Neural cell (in vitro differentiated cells): ENCODE measurements at regions not wholly inside any gene's neighbourhood (a gene's known extent, or its start where the extent isn't known, plus 50 kb on each side); places are given as distances from the start of the nearest gene placed in this dataset.

ENCODE experiments used
- H2AFZ ChIP-seq: fragments of 200-600, 300-800 bp; sonication (generic), shearing (Covaris generic); 2 replicates; pipeline ENCODE4 v1.6.0; 2014; ENCODE audit warnings: low read depth, mild to moderate bottlenecking, antibody characterized with exemption, low read length, moderate library complexity
- H3F3A ChIP-seq: fragments of 200-600 bp; shearing (Covaris generic); 2 replicates; pipeline ENCODE4 v1.6.1; 2016; ENCODE audit warnings: mild to moderate bottlenecking, moderate library complexity, mixed read lengths, antibody characterized with exemption, low read length; ENCODE audit not compliant: insufficient read depth, poor library complexity, severe bottlenecking
- H3K27ac ChIP-seq: fragments of 200-600, 300-800 bp; sonication (generic), shearing (Covaris generic); 2 replicates; pipeline ENCODE4 v1.5.1; 2014; ENCODE audit warnings: mild to moderate bottlenecking, low read length, moderate library complexity
- H3K27me3 ChIP-seq: fragments of 300-800, 200-600 bp; sonication (generic), shearing (Covaris generic); 2 replicates; pipeline ENCODE4 v1.6.0; 2014; ENCODE audit warnings: mild to moderate bottlenecking, low read depth, low read length, moderate library complexity; ENCODE audit not compliant: insufficient read depth
- H3K36me3 ChIP-seq: fragments of 300-800, 200-600 bp; sonication (generic), shearing (Covaris generic); 2 replicates; pipeline ENCODE4 v1.5.1; 2014; ENCODE audit warnings: mild to moderate bottlenecking, antibody characterized with exemption, low read length, moderate library complexity; ENCODE audit not compliant: insufficient read depth
- H3K4me2 ChIP-seq: fragments of 300-800, 200-600 bp; sonication (generic), shearing (Covaris generic); 2 replicates; pipeline ENCODE4 v1.6.0; 2014; ENCODE audit warnings: mild to moderate bottlenecking, low read length
- H3K4me3 ChIP-seq: fragments of 300-800, 200-600 bp; sonication (generic), shearing (Covaris generic); 2 replicates; pipeline ENCODE4 v1.5.1; 2014; ENCODE audit warnings: mild to moderate bottlenecking, low read length, moderate library complexity
- H3K79me2 ChIP-seq: fragments of 200-600 bp; shearing (Covaris generic); replicated peaks from 2 replicates; pipeline ENCODE4 v1.6.0; 2014; ENCODE audit warnings: mild to moderate bottlenecking, low read length, moderate library complexity; ENCODE audit not compliant: insufficient read depth
- H3K9ac ChIP-seq: fragments of 300-800, 200-600 bp; sonication (generic), shearing (Covaris generic); 2 replicates; pipeline ENCODE4 v1.6.1; 2016; ENCODE audit warnings: mild to moderate bottlenecking, low read length, mixed read lengths
- H3K9me2 ChIP-seq: fragments of 200-600 bp; shearing (Covaris generic); 2 replicates; pipeline ENCODE4 v1.6.1; 2016; ENCODE audit warnings: mild to moderate bottlenecking, low read length, mixed read lengths; ENCODE audit not compliant: insufficient read depth
- H3K9me3 ChIP-seq: fragments of 200-600, 300-800 bp; sonication (generic), shearing (Covaris generic); 2 replicates; pipeline ENCODE4 v1.6.1; 2016; ENCODE audit warnings: mild to moderate bottlenecking, mixed run types, low read length, moderate library complexity, mixed read lengths
- H4K20me1 ChIP-seq: fragments of 200-600 bp; shearing (Covaris generic); 2 replicates; pipeline ENCODE4 v1.6.1; 2016; ENCODE audit warnings: mild to moderate bottlenecking, mixed run types; ENCODE audit not compliant: insufficient read depth
- EP300 ChIP-seq: fragments of 450-650 bp; conservative IDR thresholded peaks from 2 replicates; pipeline ENCODE4 v1.6.1; 2014; ENCODE audit warnings: antibody characterized with exemption, mild to moderate bottlenecking, moderate library complexity; ENCODE audit not compliant: poor library complexity, severe bottlenecking
- EZH2 ChIP-seq: fragments of 200-600, 300-800 bp; shearing (Covaris generic), sonication (generic); IDR thresholded peaks from 2 replicates; pipeline ENCODE4 v1.6.1; 2014; ENCODE audit warnings: antibody characterized with exemption, low read length, borderline replicate concordance, mild to moderate bottlenecking; ENCODE audit not compliant: insufficient read depth, poor library complexity, severe bottlenecking
- MXI1 ChIP-seq: fragments of 450-650 bp; conservative IDR thresholded peaks from 2 replicates; pipeline ENCODE4 v1.6.1; 2014; ENCODE audit warnings: antibody characterized with exemption, mild to moderate bottlenecking; ENCODE audit not compliant: poor library complexity, severe bottlenecking
- POLR2AphosphoS5 ChIP-seq: IDR thresholded peaks from 2 replicates; pipeline ENCODE4 v1.6.1; 2012
- RAD21 ChIP-seq: fragments of 450-650 bp; conservative IDR thresholded peaks from 2 replicates; pipeline ENCODE4 v1.6.1; 2014; ENCODE audit warnings: antibody characterized with exemption, mild to moderate bottlenecking, moderate library complexity
- SMC3 ChIP-seq: fragments of 450-650 bp; conservative IDR thresholded peaks from 2 replicates; pipeline ENCODE4 v1.6.1; 2014; ENCODE audit warnings: antibody characterized with exemption, mild to moderate bottlenecking, moderate library complexity; ENCODE audit not compliant: poor library complexity
- TAF1 ChIP-seq: IDR thresholded peaks from 2 replicates; pipeline ENCODE4 v1.6.1; 2012; ENCODE audit warnings: low read depth
- TF ChIP-seq, protein P1 (sequence below): fragments of 450-650 bp; IDR thresholded peaks from 2 replicates; pipeline ENCODE4 v1.5.1; 2014; ENCODE audit warnings: antibody characterized with exemption, mild to moderate bottlenecking, moderate library complexity; ENCODE audit not compliant: poor library complexity, severe bottlenecking
- TF ChIP-seq, protein P2 (sequence below): IDR thresholded peaks from 2 replicates; pipeline ENCODE4 v1.6.1; 2012; ENCODE audit warnings: borderline replicate concordance

DNA sequence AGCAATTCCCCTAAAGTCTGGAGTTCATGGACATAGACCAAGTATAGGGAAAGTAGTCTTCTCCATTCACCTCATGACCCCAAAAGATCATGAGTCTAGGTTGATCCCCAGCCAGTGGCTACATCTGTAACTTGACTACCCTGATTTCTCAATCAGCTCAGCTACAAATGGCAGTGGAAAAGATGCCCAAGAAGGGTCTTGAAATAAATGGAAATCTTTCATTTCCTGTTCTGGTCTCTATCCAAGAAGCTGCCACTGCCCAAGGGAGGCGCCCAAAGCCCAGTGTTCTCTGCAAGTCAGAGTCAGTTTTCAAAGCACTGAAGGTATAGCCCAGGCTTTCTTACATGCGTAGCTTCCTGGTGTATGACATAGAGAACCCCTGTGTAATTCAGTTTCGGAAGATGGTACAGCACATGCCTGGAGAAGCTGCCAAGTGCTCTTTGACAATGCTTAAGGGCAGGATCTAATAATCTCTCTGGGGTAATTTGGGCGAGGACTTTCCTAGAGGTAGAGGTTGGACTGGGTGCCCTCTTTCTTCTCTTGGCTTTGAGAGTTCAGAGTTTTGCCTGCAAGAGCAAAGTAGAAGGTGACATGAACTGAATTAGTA is 101.1 kb downstream of the ADAMTS15 start:
- H3K27ac ChIP-seq, result no peak overlapping the region
- H4K20me1 ChIP-seq, result no peaks in the 10 kb centered on the region
- H3F3A ChIP-seq, result no peaks in the 10 kb centered on the region
- H3K4me2 ChIP-seq, result no peak overlapping the region
- no peaks in the 10 kb centered on the region for H3K9me3 ChIP-seq
- H3K4me3 ChIP-seq, result no peak overlapping the region
- no peak overlapping the region for H2AFZ ChIP-seq
- TF ChIP-seq RAD21, result no peak
- no peak for TF ChIP-seq EZH2
- no peak for TF ChIP-seq EP300
- TF ChIP-seq SMC3, result no peak
- no peak for TF ChIP-seq MXI1
- TF ChIP-seq, protein P1, sequence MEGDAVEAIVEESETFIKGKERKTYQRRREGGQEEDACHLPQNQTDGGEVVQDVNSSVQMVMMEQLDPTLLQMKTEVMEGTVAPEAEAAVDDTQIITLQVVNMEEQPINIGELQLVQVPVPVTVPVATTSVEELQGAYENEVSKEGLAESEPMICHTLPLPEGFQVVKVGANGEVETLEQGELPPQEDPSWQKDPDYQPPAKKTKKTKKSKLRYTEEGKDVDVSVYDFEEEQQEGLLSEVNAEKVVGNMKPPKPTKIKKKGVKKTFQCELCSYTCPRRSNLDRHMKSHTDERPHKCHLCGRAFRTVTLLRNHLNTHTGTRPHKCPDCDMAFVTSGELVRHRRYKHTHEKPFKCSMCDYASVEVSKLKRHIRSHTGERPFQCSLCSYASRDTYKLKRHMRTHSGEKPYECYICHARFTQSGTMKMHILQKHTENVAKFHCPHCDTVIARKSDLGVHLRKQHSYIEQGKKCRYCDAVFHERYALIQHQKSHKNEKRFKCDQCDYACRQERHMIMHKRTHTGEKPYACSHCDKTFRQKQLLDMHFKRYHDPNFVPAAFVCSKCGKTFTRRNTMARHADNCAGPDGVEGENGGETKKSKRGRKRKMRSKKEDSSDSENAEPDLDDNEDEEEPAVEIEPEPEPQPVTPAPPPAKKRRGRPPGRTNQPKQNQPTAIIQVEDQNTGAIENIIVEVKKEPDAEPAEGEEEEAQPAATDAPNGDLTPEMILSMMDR, result no peak
- no peak overlapping the region for H3K9ac ChIP-seq
- no peaks in the 10 kb centered on the region for H3K27me3 ChIP-seq
- no peaks in the 10 kb centered on the region for H3K79me2 ChIP-seq
- no peaks in the 10 kb centered on the region for H3K9me2 ChIP-seq
- H3K36me3 ChIP-seq, result no peaks in the 10 kb centered on the region

DNA sequence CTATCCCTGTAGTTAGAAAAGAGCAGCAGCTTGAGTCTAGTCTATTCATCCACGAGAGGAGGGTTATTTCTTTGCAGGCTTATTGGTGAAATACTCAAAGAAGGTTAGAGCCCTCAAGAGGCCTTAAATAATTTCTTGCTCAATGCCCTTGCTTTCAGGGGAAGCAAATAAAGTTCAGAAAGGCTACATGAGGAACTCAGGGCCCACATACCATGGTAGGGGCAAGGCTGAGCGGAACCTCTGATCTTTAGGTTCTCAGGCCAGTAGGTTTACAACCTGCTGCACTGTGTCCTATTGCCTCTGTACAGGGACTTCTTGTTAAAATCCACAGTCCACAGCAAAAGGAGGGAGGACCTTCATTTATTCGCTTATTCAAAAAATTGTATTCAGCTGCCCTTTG is 101.7 kb downstream of the ADAMTS15 start:
- Histone ChIP-seq H3K27ac (no peak overlapping the region), H4K20me1 (no peaks in the 10 kb centered on the region), H3K36me3 (no peaks in the 10 kb centered on the region), H3F3A (no peaks in the 10 kb centered on the region), H3K4me3 (no peak overlapping the region), H3K9ac (no peak overlapping the region), H3K4me2 (no peak overlapping the region), H3K79me2 (no peaks in the 10 kb centered on the region), H3K9me3 (no peaks in the 10 kb centered on the region), H3K9me2 (no peaks in the 10 kb centered on the region), H3K27me3 (no peaks in the 10 kb centered on the region), H2AFZ (no peak overlapping the region)
- no peak for TF ChIP-seq EZH2
- TF ChIP-seq, protein P2, sequence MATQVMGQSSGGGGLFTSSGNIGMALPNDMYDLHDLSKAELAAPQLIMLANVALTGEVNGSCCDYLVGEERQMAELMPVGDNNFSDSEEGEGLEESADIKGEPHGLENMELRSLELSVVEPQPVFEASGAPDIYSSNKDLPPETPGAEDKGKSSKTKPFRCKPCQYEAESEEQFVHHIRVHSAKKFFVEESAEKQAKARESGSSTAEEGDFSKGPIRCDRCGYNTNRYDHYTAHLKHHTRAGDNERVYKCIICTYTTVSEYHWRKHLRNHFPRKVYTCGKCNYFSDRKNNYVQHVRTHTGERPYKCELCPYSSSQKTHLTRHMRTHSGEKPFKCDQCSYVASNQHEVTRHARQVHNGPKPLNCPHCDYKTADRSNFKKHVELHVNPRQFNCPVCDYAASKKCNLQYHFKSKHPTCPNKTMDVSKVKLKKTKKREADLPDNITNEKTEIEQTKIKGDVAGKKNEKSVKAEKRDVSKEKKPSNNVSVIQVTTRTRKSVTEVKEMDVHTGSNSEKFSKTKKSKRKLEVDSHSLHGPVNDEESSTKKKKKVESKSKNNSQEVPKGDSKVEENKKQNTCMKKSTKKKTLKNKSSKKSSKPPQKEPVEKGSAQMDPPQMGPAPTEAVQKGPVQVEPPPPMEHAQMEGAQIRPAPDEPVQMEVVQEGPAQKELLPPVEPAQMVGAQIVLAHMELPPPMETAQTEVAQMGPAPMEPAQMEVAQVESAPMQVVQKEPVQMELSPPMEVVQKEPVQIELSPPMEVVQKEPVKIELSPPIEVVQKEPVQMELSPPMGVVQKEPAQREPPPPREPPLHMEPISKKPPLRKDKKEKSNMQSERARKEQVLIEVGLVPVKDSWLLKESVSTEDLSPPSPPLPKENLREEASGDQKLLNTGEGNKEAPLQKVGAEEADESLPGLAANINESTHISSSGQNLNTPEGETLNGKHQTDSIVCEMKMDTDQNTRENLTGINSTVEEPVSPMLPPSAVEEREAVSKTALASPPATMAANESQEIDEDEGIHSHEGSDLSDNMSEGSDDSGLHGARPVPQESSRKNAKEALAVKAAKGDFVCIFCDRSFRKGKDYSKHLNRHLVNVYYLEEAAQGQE, result no peak
- no peak for TF ChIP-seq MXI1
- TF ChIP-seq, protein P1, result no peak
- no peak for TF ChIP-seq EP300
- TF ChIP-seq SMC3, result no peak
- TF ChIP-seq TAF1, result no peak
- no peak for TF ChIP-seq POLR2AphosphoS5
- no peak for TF ChIP-seq RAD21
